ENCODE measurements at regions not wholly inside any gene's neighbourhood (a gene's known extent, or its start where the extent isn't known, plus 50 kb on each side); places are given as distances from the start of the nearest gene placed in this dataset.

- TF ChIP-seq, protein P1, sequence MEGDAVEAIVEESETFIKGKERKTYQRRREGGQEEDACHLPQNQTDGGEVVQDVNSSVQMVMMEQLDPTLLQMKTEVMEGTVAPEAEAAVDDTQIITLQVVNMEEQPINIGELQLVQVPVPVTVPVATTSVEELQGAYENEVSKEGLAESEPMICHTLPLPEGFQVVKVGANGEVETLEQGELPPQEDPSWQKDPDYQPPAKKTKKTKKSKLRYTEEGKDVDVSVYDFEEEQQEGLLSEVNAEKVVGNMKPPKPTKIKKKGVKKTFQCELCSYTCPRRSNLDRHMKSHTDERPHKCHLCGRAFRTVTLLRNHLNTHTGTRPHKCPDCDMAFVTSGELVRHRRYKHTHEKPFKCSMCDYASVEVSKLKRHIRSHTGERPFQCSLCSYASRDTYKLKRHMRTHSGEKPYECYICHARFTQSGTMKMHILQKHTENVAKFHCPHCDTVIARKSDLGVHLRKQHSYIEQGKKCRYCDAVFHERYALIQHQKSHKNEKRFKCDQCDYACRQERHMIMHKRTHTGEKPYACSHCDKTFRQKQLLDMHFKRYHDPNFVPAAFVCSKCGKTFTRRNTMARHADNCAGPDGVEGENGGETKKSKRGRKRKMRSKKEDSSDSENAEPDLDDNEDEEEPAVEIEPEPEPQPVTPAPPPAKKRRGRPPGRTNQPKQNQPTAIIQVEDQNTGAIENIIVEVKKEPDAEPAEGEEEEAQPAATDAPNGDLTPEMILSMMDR (IDR thresholded peaks at IDR 0.05), result no peak
- TF ChIP-seq POLR2A (IDR thresholded peaks at IDR 0.05), result no peak
- no peak for TF ChIP-seq EP300 (IDR thresholded peaks at IDR 0.05)
These were observed 404.7 kb downstream of the DAD1 start for GRCh38 chr14:22184157-22184829.

Data from upper lobe of left lung (tissue), 4 donors.